ENCODE measurements at regions not wholly inside any gene's neighbourhood (a gene's known extent, or its start where the extent isn't known, plus 50 kb on each side); places are given as distances from the start of the nearest gene placed in this dataset.
"Not testable (repeated sequence)": the region's sequence is repeated elsewhere in the genome, so short reads cannot be mapped to it uniquely, and the experiment has no call there.

DNA sequence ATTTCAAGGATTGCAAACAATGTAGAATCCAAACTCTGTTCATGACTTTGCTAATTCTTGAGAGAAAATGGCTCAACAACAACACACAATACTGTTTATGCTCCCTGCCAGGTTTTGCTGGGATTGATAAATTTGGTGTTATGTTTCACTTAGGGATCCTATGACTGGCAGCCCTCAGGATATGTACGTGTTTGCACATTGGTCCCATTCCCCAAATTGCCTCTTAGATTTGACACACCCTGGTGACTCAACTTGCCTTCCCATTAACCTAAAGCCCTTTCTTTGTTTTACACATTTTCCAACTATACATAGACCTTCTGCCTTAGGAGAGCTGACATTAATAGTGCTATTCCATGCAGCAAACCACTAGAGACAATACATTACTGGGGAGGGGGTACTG, 809.4 kb upstream of the AMELY start:
- no peak for DNase-seq

DNA sequence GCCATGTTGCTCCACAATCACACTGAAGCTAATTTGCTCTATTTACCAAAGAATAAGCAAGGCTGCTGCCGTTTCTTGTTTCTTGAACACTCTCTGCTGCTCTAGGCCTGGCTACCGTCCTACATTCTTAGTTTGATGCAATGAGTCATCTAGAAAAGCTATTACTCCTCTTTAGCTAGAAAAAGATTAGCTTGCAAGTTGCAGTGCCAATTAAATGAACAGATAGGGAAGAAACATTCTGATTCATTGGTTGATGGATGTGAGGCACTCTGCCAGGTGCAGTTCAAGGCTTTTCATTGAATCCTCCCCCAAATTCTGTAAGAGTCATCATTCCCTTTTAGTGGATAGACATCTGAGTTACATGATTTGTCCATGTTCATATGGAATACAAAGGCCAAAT, 807.7 kb upstream of the AMELY start:
- DNase-seq: no peak

DNA sequence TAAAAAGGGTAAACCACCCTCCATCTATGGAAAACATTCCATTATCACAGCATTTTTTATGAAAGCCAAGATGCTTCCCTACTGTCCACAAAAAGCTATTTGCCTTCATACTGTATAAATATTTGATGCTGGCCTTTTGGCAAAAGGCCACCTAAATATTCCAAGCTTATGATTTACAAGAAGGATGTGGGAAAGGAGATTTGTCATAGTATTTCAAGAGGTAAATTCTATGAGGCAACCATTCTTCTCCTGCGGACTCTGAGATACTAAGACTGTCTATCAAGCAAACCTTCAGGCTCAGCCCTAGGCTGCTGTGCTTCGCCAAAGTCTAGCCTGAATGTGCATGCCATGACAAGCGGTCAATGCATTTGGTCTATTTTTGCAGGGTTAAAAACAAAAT, 807.1 kb upstream of the AMELY start:
- no peak for DNase-seq

GRCh38 chrY:7718126-7718525, 806.6 kb upstream of the AMELY start:
- no peak for DNase-seq

DNA sequence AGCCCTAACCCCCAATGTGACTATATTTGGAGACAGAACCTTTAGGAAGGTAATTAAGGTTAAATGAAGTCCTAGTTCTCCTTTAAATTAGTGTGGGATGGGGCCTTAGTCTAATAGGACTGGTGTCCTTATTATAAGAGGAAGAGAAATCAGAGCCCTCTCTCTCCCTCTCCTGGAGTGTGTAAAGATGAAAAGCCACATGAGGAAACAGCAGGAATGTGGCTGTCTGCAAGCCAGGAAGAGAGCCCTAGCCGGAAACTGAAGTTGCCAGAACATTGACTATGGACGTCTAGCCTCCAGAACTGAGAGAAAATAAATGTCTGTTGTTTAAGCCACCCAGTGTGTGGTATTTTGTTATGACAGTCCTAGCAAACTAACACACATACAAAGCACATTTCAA, 802.9 kb upstream of the AMELY start:
- DNase-seq: no peak

GRCh38 chrY:7713738-7714137, 802.2 kb upstream of the AMELY start:
- not testable (repeated sequence) for DNase-seq

DNA sequence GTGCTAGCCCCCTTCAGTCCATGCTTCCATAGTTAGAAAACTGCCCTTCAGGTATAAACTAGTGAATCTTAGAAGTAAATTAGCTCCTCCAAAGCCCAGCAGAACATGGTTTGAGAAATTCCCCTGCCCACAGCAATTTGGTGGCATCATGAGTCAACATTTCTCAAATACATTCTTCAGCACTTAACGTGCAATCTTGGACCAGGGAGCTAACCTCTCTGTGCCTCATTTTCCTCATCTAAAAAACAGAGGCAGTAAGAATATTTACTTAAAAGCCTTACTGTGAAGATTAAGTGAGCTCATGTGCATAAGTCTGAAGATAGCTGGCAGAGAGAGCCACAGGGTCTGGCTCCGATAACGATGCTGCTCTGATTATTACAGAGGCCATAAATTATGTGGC, 800.7 kb upstream of the AMELY start:
- no peak for DNase-seq

GRCh38 chrY:7703578-7704140, 792.1 kb upstream of the AMELY start:
- no peak for DNase-seq

GRCh38 chrY:7702481-7702880, 790.9 kb upstream of the AMELY start:
- no peak for DNase-seq

DNA sequence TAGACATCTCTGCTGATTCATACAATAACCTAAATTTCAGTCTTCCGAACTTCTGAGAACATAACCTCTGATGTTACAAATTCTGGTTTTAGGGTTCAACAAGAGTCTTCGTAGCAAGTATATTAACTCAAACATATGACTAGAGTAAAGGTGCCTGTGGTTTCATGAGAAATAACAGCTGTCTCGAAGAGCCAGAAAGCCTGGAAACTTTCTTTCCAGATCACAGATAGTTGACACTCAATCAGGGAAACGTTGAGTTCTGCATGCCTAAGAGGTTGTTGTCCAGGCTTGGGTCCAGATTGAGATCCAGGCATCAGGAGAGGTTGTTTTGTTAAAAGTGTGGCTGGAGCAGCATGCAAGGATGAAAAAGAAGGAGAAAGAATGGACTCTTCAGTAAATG, 790.1 kb upstream of the AMELY start:
- DNase-seq: no peak

DNA sequence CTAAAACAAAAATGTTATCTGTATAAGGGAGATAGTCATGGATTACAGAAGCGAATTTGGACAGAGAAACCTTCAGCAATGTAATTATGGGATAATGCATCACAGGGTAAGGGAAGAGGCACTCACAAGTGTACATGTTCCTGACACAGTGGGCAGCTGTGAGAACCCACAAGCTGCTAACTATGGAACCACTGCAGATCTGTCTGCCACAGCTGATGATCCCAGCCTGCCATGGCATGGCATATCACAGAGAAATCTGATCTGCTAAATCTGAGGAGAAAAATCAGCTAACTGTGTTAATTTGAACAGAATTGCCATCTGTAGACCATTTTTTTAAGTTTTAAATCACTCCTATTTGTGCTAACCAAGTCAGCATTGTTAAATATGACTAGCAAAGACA, 786.0 kb upstream of the AMELY start:
- DNase-seq: no peak

DNA sequence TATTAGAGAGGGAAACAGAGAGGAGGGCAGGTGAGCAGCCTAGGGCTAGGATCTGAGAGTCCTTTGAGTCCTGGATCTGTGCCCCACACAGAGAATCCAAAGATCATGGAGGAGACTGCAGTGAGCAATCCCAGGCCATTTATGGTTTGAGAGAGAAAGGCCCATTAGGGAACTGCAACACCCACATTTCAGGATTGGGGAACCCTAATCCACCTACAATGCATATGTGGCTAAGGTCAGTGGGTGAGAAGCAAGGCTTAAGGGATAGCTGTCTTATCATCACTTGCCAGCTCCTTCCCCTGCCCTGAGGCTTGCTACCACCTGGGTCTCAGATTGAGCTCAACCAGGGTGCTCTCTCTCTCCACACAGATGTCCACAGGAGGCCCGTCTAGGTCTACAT, 781.1 kb upstream of the AMELY start:
- DNase-seq: no peak

- no peak for DNase-seq
These were observed 775.5 kb upstream of the AMELY start for GRCh38 chrY:7687086-7687485.

DNA sequence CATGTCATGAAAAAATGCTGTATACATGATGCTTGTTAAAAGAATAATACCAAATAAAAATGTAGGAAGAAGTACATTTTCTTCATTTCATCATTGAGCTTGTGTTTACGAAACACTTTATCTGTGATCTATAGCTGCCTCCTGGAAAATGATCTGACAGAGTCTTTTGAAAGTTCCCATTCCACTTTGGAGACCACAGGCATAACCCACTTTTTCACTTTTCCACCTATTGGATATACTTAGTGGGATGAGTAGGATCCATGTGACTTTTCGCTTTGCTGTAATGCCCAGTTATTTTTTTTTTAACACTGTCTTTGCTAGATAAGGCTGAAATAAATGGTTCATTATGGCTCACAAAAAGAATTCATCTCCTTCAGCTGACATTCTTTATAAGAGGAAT, 773.0 kb upstream of the AMELY start:
- DNase-seq: no peak

DNA sequence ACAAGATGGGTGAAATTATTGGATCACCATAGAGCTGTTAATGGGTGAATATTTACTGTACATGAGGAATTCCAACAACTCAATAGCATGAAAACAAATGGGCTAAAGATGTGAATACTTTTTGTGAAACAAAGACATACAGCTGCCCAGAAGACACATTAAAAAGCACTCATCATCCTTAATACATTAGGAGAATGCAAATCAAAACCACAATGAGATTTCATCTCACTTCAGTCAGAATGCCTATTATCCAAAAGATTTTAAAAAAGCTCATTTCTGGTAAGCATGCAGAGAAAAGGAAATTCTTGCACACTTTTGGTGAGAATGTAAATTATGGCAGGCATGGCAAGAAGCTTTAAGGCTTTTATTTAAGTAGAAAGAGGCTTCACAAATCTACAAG, 770.8 kb upstream of the AMELY start:
- DNase-seq: no peak

DNA sequence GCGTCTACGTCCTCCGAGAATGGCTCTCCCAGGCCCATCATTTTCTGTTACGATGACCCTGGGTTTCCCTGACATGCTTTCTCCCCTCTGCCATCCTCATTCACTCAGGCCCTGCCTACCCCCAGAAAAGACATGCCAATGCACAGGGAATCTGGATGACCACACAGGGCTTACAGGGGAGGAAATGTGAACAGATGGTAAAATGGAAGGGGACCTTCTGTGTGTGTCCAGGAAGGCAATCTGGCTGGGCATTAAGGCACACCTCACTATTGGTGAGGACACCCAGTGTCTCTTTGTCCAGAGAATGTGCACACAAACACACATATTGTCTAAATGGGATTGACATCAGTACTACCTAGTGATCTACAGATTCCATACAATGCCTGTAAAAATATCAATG, 769.9 kb upstream of the AMELY start:
- DNase-seq: no peak

DNA sequence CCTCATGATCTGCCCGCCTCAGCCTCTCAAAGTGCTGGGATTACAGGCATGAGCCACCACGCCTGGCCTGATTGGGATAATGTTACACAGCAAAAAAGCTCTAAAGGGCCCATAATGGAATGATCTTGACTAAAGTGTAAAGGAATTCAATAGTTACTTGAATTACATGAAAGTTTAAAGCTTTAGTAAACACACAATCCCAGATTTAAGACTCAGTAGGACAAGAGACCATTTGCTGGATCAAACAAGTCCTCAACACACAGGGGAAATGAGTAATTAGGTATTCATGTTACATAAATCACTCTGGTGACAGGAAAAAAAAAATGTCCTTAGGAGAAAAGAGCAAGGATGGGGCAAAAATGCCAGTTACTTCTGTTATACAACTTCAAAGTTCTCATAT, 762.9 kb upstream of the AMELY start:
- no peak for DNase-seq

DNA sequence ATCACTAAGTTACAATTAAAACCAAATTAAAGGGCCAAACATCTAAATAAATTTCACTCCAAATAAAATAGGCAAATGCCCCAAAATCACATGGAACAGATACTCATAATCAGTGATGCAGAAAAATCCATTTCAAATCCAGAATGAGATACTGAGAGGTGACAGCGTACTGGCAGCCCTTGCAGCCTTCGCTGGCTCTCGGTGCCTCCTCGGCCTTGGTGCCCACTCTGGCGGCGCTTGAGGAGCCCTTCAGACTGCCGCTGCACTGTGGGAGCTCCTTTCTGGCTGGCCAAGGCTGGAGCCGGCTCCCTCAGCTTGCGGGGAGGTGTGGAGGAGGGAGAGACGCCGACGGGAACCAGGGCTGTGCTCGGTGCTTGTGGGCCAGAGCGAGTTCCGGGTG, 761.2 kb upstream of the AMELY start:
- no peak for DNase-seq

GRCh38 chrY:7663261-7663660, 751.7 kb upstream of the AMELY start:
- DNase-seq: no peak

DNA sequence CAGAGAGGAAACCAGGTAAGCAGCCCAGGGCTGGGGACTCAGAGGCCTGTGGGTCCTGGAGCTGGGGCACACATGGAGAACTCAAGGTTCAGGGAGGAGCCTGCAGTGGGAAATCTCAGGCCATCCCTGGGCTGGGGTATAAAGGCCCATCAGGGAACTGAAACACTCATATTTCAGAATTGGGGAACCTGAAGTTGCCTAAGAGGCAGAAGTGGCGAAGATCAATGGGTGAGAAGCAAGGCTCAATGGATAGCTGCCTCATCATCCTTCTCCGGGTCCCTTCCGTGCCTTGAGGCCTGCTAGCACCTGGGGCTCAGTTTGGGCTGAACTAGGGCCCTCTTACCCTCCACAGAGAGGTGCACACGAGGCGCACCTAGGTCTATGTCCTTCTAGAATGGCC, 747.5 kb upstream of the AMELY start:
- DNase-seq: peak in 1 of 2 donors; percentile 0

DNA sequence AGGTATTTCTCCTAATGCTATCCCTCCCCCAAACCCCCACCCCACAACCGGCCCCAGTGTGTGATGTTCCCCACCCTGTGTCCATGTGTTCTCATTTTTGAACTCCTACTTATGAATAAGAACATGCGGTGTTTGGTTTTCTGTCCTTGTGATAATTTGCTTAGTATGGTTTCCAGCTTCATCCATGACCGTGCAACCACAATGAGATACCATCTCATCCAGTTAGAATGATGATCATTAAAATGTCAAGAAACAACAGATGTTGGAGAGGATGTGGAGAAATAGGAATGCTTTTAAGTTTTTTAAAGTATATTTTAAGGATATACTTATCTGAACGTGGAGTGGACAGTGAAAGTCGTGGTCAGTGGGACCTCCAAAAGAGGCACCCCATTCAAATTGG, 745.0 kb upstream of the AMELY start:
- DNase-seq: no peak

- DNase-seq: no peak
These were observed 743.4 kb upstream of the AMELY start for GRCh38 chrY:7654985-7655384.

- not testable (repeated sequence) for DNase-seq
These were observed 738.3 kb upstream of the AMELY start for GRCh38 chrY:7649866-7650265.

Measured in CD4-positive, alpha-beta T cell treated with Interleukin-4 for 1 hour (primary cell).